Vagina (tissue), 2 donors: ENCODE measurements at regions not wholly inside any gene's neighbourhood (a gene's known extent, or its start where the extent isn't known, plus 50 kb on each side); places are given as distances from the start of the nearest gene placed in this dataset.

ENCODE experiments used
- DNase-seq, 2 donors: peaks; one replicate each; pipeline ENCODE4 v3.0.0-alpha.2; 2017; ENCODE audit errors: extremely low spot score in 2 of 2
- H3K27ac ChIP-seq: fragments of 200-600 bp; sonication (generic); one replicate; pipeline ENCODE4 v1.5.1; 2019
- H3K27me3 ChIP-seq: fragments of 200-600 bp; sonication (generic); one replicate; pipeline ENCODE4 v1.5.1; 2019
- H3K36me3 ChIP-seq, 2 donors: fragments of 200-600 bp; sonication (generic); one replicate each; pipeline ENCODE4 v1.5.1; 2017 to 2019
- H3K4me1 ChIP-seq: fragments of 200-600 bp; sonication (generic); one replicate; pipeline ENCODE4 v1.5.1; 2019
- H3K4me3 ChIP-seq, 2 donors: fragments of 200-600 bp; sonication (generic); 1 replicate in 1 of 2; 2 replicates in 1 of 2; pipeline ENCODE4 v1.5.1; 2016 to 2019
- H3K9me3 ChIP-seq: fragments of 200-600 bp; sonication (generic); one replicate; pipeline ENCODE4 v1.5.1; 2019
- POLR2A ChIP-seq, 2 donors: fragments of 450-650 bp; IDR thresholded peaks; one replicate each; pipeline ENCODE4 v1.6.1; 2017; ENCODE audit warnings: antibody characterized with exemption in 2 of 2, mild to moderate bottlenecking in 2 of 2, moderate library complexity in 2 of 2
- POLR2AphosphoS5 ChIP-seq, 2 donors: sonication (generic); formaldehyde crosslinking; IDR thresholded peaks; one replicate each; pipeline ENCODE4 v1.9.0; 2017; ENCODE audit warnings: antibody characterized with exemption in 2 of 2, mild to moderate bottlenecking in 2 of 2, low read depth in 1 of 2; ENCODE audit not compliant: insufficient read depth in 1 of 2
- intact Hi-C: fragments of 100-400 bp; cut with DNase I; formaldehyde crosslinking; loops from one replicate; pipeline ENCODE4 v1.15.1; 2023
- TF ChIP-seq, protein P1 (sequence below), 3 experiments: fragments of 450-650 bp in 2 of 3; fragments of 200-600 bp in 1 of 3; sonication (generic) in 1 of 3; IDR thresholded peaks; one replicate each; pipeline ENCODE4 v1.5.1; 2017 to 2019; ENCODE audit warnings: antibody characterized with exemption in 3 of 3, mild to moderate bottlenecking in 2 of 3, moderate library complexity in 2 of 3

DNA sequence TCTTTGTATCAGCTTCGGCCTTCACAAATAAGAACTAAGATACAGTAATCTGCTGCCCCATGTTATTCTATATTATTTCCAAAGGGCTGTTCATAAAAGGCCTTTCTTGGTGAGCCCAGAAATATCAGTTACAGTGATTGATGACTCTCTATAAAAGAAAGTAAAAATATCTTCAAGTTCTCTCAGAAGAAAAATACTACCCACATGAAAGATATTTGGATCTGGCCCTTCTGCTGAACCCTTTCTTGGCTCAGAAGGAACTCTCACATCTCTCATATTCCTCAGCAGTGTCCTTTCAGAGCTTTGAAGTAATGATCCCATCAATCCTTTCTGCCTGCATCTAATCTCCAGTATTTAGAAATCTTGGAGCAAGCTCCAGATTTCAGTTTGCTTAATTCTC lies 76.3 kb upstream of the SLITRK1 start:
- Histone ChIP-seq H3K4me3 (no peak overlapping the region), H3K4me1 (no peaks in the 10 kb centered on the region), H3K36me3 (no peaks in the 10 kb centered on the region), H3K9me3 (no peaks in the 10 kb centered on the region), H3K27me3 (no peaks in the 10 kb centered on the region), H3K27ac (no peak overlapping the region)
- intact Hi-C loops = no loop called here
- no peak for DNase-seq
- no peak for TF ChIP-seq POLR2AphosphoS5 (IDR thresholded peaks at IDR 0.05; ENCODE audit: insufficient read depth in 1 of 2, low read depth in 1 of 2)
- TF ChIP-seq, protein P1, sequence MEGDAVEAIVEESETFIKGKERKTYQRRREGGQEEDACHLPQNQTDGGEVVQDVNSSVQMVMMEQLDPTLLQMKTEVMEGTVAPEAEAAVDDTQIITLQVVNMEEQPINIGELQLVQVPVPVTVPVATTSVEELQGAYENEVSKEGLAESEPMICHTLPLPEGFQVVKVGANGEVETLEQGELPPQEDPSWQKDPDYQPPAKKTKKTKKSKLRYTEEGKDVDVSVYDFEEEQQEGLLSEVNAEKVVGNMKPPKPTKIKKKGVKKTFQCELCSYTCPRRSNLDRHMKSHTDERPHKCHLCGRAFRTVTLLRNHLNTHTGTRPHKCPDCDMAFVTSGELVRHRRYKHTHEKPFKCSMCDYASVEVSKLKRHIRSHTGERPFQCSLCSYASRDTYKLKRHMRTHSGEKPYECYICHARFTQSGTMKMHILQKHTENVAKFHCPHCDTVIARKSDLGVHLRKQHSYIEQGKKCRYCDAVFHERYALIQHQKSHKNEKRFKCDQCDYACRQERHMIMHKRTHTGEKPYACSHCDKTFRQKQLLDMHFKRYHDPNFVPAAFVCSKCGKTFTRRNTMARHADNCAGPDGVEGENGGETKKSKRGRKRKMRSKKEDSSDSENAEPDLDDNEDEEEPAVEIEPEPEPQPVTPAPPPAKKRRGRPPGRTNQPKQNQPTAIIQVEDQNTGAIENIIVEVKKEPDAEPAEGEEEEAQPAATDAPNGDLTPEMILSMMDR (IDR thresholded peaks at IDR 0.05) = no peak
- TF ChIP-seq POLR2A (IDR thresholded peaks at IDR 0.05) = no peak

DNA sequence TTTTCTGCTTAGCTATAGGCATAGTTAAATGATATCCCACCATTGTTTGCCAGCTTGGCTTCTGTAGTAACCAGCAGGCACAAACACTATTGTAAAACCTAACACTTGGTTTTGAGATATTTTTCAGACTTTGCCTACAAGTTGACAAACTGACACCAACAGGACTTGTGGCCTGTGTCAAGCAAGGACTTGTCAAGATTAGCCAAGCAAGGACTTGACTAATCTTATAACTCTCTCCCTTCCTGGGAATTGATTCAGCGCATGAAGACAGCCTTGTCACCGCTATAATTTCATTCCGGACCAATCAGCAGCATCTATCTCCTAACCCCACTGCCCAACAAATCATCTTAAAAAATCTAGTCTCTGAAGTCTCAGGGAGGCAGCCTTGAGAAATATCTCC lies 72.7 kb upstream of the SLITRK1 start:
- Histone ChIP-seq H3K4me1 (no peaks in the 10 kb centered on the region), H3K27me3 (no peaks in the 10 kb centered on the region), H3K36me3 (no peaks in the 10 kb centered on the region), H3K27ac (no peak overlapping the region), H3K4me3 (no peak overlapping the region), H3K9me3 (no peaks in the 10 kb centered on the region)
- intact Hi-C loops = no loop called here
- DNase-seq = no peak
- TF ChIP-seq POLR2A (IDR thresholded peaks at IDR 0.05) = no peak
- TF ChIP-seq POLR2AphosphoS5 (IDR thresholded peaks at IDR 0.05; ENCODE audit: insufficient read depth in 1 of 2, low read depth in 1 of 2) = no peak
- TF ChIP-seq, protein P1 (IDR thresholded peaks at IDR 0.05) = no peak

DNA sequence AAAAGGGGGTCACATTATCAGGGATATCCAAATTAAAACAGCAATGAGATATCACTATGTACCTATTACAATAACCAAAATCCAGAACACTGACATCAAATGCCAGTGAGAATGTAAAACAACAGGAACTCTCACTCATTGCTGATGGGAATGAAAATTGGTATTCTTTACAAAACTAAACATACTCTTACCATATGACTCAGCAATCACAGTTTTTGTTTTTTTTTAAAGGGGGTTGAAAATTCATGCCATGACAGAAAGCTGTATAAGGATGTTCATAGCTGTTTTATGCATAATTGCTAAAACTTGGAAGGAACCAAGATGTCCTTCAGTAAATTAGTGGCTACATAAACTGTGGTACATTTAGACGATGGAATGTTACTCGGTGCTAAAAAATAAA lies 71.6 kb upstream of the SLITRK1 start:
- no peak overlapping the region for H3K27ac ChIP-seq
- no peaks in the 10 kb centered on the region for H3K4me1 ChIP-seq
- H3K27me3 ChIP-seq = no peaks in the 10 kb centered on the region
- intact Hi-C loops = no loop called here
- TF ChIP-seq POLR2A (IDR thresholded peaks at IDR 0.05) = no peak
- no peak for TF ChIP-seq POLR2AphosphoS5 (IDR thresholded peaks at IDR 0.05; ENCODE audit: insufficient read depth in 1 of 2, low read depth in 1 of 2)
- TF ChIP-seq, protein P1 (IDR thresholded peaks at IDR 0.05) = no peak
- no peaks in the 10 kb centered on the region for H3K36me3 ChIP-seq
- no peak overlapping the region for H3K4me3 ChIP-seq
- H3K9me3 ChIP-seq = no peaks in the 10 kb centered on the region
- DNase-seq = no peak

DNA sequence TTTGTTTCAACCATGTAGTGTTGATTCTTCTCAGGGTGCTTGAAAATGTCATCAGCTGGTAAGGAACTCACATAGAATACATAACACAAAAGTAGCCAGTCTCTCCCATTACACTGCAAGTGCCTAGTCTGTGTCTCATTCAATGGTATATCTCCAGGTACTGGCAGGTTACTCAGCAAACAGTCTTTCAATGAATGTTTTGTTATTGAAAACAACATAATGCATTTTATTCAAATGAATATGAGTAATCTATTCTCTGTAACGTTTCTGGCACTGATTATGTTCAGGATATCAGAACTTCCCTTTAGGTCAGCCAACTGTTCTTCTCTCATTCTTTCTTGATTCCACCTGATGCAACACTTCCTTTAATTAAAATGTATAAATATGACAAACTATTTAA lies 68.0 kb upstream of the SLITRK1 start:
- Histone ChIP-seq H3K36me3 (no peaks in the 10 kb centered on the region), H3K4me3 (no peak overlapping the region), H3K27ac (no peak overlapping the region), H3K9me3 (no peaks in the 10 kb centered on the region), H3K27me3 (no peaks in the 10 kb centered on the region), H3K4me1 (no peaks in the 10 kb centered on the region)
- DNase-seq = no peak
- TF ChIP-seq POLR2A (IDR thresholded peaks at IDR 0.05) (no peak), POLR2AphosphoS5 (IDR thresholded peaks at IDR 0.05; ENCODE audit: insufficient read depth in 1 of 2, low read depth in 1 of 2) (no peak)
- TF ChIP-seq, protein P1 (IDR thresholded peaks at IDR 0.05) = no peak
- intact Hi-C loops = no loop called here

DNA sequence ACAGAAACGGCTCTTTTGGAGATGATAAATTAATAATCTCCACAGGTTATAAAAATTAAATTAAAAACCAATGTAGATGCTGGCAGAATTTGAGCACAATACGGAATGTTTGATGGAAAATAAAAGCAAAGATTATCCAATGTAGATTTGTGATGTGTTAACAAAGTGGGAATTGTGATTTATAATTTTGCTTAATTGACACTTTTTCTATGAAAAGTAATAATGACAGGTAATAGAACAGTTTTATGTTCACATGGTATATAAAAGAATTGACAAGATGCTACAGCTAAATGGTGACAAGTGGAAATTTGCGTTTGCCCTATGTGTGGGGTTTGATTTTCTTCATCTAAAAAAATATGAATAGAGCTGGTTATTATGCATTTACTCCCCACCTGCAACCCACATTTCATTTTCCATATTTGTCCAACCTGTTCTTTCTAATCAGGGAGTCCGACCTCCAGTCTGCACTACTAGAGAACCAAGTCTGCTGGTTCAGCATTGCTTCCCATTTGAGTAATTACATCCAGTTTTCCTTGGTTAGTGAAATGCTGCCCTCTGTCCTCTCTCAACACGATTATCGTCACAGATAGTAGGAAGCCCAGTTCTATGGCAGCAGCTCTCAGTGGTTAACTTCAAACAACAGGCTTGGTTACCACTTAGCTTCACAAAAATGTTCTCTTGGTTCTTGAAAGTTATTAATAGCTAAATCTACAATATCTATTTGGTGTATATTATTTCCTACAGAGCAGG lies 61.4 kb upstream of the SLITRK1 start:
- H3K9me3 ChIP-seq = no peaks in the 10 kb centered on the region
- H3K4me3 ChIP-seq = no peak overlapping the region
- H3K36me3 ChIP-seq = no peaks in the 10 kb centered on the region
- no peaks in the 10 kb centered on the region for H3K4me1 ChIP-seq
- no peaks in the 10 kb centered on the region for H3K27me3 ChIP-seq
- no peak overlapping the region for H3K27ac ChIP-seq
- TF ChIP-seq POLR2AphosphoS5 (IDR thresholded peaks at IDR 0.05; ENCODE audit: insufficient read depth in 1 of 2, low read depth in 1 of 2) = no peak
- TF ChIP-seq, protein P1 (IDR thresholded peaks at IDR 0.05) = no peak
- no peak for TF ChIP-seq POLR2A (IDR thresholded peaks at IDR 0.05)
- intact Hi-C loops = no loop called here
- no peak for DNase-seq
